IPS-NIHi7 (cell line): ENCODE measurements at regions not wholly inside any gene's neighbourhood (a gene's known extent, or its start where the extent isn't known, plus 50 kb on each side); places are given as distances from the start of the nearest gene placed in this dataset.

Experiments used
- DNase-seq: peaks from one replicate; pipeline ENCODE4 v3.0.0; 2012; ENCODE audit warnings: mixed read lengths; ENCODE audit errors: extremely low spot score

GRCh38 chr21:35142036-35142815, 93.1 kb upstream of the RUNX1 start:
- DNase-seq = no peak

- DNase-seq = no peak
Measured at GRCh38 chr21:35139382-35139715, 90.2 kb upstream of the RUNX1 start.

GRCh38 chr21:35138665-35139381, 89.7 kb upstream of the RUNX1 start:
- DNase-seq = no peak

GRCh38 chr21:35136586-35137219, 87.6 kb upstream of the RUNX1 start:
- peak; percentile 50 for DNase-seq

GRCh38 chr21:35136106-35136505, 87.0 kb upstream of the RUNX1 start:
- DNase-seq = no peak

GRCh38 chr21:35135481-35135880, 86.4 kb upstream of the RUNX1 start:
- DNase-seq = no peak

GRCh38 chr21:35134309-35134708, 85.2 kb upstream of the RUNX1 start:
- DNase-seq = no peak

GRCh38 chr21:35128536-35128935, 79.4 kb upstream of the RUNX1 start:
- DNase-seq = no peak

GRCh38 chr21:35127851-35128250, 78.7 kb upstream of the RUNX1 start:
- DNase-seq = no peak

- no peak for DNase-seq
Measured at GRCh38 chr21:35127026-35127425, 77.9 kb upstream of the RUNX1 start.

- no peak for DNase-seq
Measured at GRCh38 chr21:35120631-35121180, 71.6 kb upstream of the RUNX1 start.

- no peak for DNase-seq
Measured at GRCh38 chr21:35119501-35120047, 70.5 kb upstream of the RUNX1 start.

GRCh38 chr21:35116777-35117176, 67.7 kb upstream of the RUNX1 start:
- DNase-seq = no peak

GRCh38 chr21:35113064-35113463, 64.0 kb upstream of the RUNX1 start:
- no peak for DNase-seq

- no peak for DNase-seq
Measured at GRCh38 chr21:35111321-35111930, 62.3 kb upstream of the RUNX1 start.

- no peak for DNase-seq
Measured at GRCh38 chr21:35108887-35109286, 59.8 kb upstream of the RUNX1 start.

GRCh38 chr21:35107520-35107919, 58.4 kb upstream of the RUNX1 start:
- DNase-seq = no peak

- no peak for DNase-seq
Measured at GRCh38 chr21:35106246-35106835, 57.2 kb upstream of the RUNX1 start.

- DNase-seq = no peak
Measured at GRCh38 chr21:35102488-35103371, 53.6 kb upstream of the RUNX1 start.

- no peak for DNase-seq
Measured at GRCh38 chr21:35100349-35100811, 51.3 kb upstream of the RUNX1 start.
